DND-41 (cell line): ENCODE measurements at regions not wholly inside any gene's neighbourhood (a gene's known extent, or its start where the extent isn't known, plus 50 kb on each side); places are given as distances from the start of the nearest gene placed in this dataset.

Source experiments
- CTCF ChIP-seq: IDR thresholded peaks from 2 replicates; pipeline ENCODE4 v1.5.1; 2012; ENCODE audit warnings: borderline replicate concordance, low read length, moderate library complexity, mild to moderate bottlenecking; ENCODE audit not compliant: poor library complexity, severe bottlenecking; ENCODE audit errors: extremely low read depth
- EZH2 ChIP-seq: IDR thresholded peaks from 3 replicates; pipeline ENCODE4 v1.6.1; 2012; ENCODE audit warnings: borderline replicate concordance, low read depth, mild to moderate bottlenecking, moderate library complexity, low read length, inconsistent platforms; ENCODE audit not compliant: severe bottlenecking

- TF ChIP-seq CTCF (no peak), EZH2 (no peak)
These were observed 102.3 kb upstream of the GULP1 start for GRCh38 chr2:188189356-188189755.
